A673 (cell line): ENCODE measurements at regions not wholly inside any gene's neighbourhood (a gene's known extent, or its start where the extent isn't known, plus 50 kb on each side); places are given as distances from the start of the nearest gene placed in this dataset.
"Not testable (repeated sequence)": the region's sequence is repeated elsewhere in the genome, so short reads cannot be mapped to it uniquely, and the experiment has no call there.

Experiments
- BruUV-seq: library from RNA; stranded (reverse); fragments of 400-500 nt; replicated peaks from 2 replicates; lab custom pipeline; 2021; lab: Mats Ljungman, UMichigan
- CTCF ChIA-PET: fragments of 300-600 bp; sonication (Branson Sonifier 250); formaldehyde crosslinking; loops from one replicate; lab custom pipeline; 2022; ENCODE audit warnings: antibody characterized with exemption; lab: Charles Lee
- POLR2A ChIA-PET: fragments of 300-600 bp; sonication (Branson Sonifier 250); formaldehyde crosslinking; loops from one replicate; lab custom pipeline; 2022; ENCODE audit warnings: antibody characterized with exemption; ENCODE audit not compliant: low non-redundant PET; lab: Charles Lee
- DNase-seq: peaks from one replicate; pipeline ENCODE4 v3.0.0-alpha.2; 2015; ENCODE audit warnings: low spot score
- H3K27ac ChIP-seq: fragments of 200-600 bp; sonication (generic); 2 replicates; pipeline ENCODE4 v1.5.1; 2016; ENCODE audit warnings: mixed run types, low read depth, mild to moderate bottlenecking, mixed read lengths, antibody characterized with exemption, low read length; ENCODE audit not compliant: poor library complexity, severe bottlenecking
- H3K27me3 ChIP-seq: fragments of 200-600 bp; sonication (generic); replicated peaks from 2 replicates; pipeline ENCODE4 v1.6.1; 2017; ENCODE audit warnings: mixed run types, low read depth, mild to moderate bottlenecking, mixed read lengths, antibody characterized with exemption, low read length; ENCODE audit not compliant: insufficient read depth, poor library complexity
- H3K36me3 ChIP-seq: fragments of 200-600 bp; sonication (generic); 2 replicates; pipeline ENCODE4 v1.6.1; 2016; ENCODE audit warnings: mixed run types, mild to moderate bottlenecking, mixed read lengths, antibody characterized with exemption, low read length; ENCODE audit not compliant: insufficient read depth, poor library complexity, severe bottlenecking
- H3K4me1 ChIP-seq: fragments of 200-600 bp; sonication (generic); 2 replicates; pipeline ENCODE4 v1.6.1; 2017; ENCODE audit warnings: mixed run types, mild to moderate bottlenecking, mixed read lengths, antibody characterized with exemption, low read length; ENCODE audit not compliant: insufficient read depth, poor library complexity, severe bottlenecking
- H3K4me3 ChIP-seq: fragments of 200-600 bp; sonication (generic); 2 replicates; pipeline ENCODE4 v1.5.1; 2016; ENCODE audit warnings: low read depth, mixed run types, mild to moderate bottlenecking, mixed read lengths, low read length; ENCODE audit not compliant: poor library complexity, severe bottlenecking
- H3K9me3 ChIP-seq: fragments of 200-600 bp; sonication (generic); 2 replicates; pipeline ENCODE4 v1.6.1; 2016; ENCODE audit warnings: mixed run types, low read depth, mild to moderate bottlenecking, mixed read lengths, antibody characterized with exemption, low read length; ENCODE audit not compliant: poor library complexity, severe bottlenecking
- intact Hi-C: fragments of 100-400 bp; cut with micrococcal nuclease; formaldehyde crosslinking; loops from one replicate; pipeline ENCODE4 v1.10.0; 2022; ENCODE audit not compliant: unreplicated experiment

DNA sequence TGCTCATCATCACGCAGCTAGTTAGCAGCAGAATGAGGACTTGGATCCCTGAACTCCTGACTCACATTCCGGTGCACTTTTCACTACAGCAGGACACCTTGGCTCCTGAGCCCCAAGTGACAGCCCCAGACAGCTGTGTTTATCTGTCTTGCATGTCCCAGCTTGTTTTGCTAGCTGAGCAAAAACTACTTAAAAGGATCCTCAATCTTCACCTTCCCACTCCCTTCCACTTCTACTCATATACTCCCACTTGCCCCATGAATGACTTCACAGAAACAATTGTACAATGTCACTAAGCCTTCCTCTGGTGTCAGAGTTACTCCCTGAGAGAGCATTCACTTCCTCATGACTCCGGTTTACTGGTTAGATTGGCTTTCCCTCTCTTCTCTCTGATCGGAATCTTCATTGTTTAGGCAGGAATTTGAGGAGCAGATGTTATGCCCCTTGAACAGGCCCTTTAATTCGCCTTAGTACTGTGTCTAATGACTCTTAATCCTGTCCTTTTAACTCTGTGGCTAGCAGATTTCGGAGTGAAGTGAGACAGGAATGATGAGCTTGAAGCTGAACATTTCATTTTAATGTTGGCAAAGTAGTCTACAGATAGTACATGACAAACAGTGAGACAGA lies 587.2 kb upstream of the CHD1 start:
- POLR2A ChIA-PET: not testable (repeated sequence)

DNA sequence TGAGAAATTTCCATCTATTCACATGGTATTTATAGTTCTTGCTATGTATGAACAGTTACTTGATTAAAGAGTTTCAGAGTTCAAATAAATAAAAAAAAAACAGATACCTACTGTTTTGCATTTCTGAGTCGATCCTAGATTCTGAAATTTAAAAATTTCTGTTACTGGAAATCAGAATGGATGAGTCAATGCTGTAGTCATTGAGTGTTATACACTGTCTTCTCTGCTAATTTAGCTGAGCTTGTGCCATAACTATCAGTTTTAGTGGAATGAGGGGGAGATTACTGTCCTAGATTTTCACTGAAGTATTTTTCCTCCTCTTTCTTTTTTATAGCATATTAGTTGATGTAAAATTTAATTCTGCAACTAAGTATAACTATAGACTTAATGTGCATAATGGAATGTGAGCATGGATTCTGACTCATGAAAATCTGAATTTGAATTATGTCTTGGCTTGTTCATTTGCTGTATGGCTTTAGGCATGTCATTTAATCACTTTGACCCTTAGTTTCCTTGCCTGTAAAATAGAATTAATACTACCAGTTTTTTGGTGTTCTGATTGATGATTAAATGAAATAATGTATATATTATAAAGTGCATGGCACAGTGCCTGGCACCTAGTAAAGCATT lies 581.5 kb upstream of the CHD1 start:
- CTCF ChIA-PET, intact Hi-C loops, H3K27me3 ChIP-seq, H3K27ac ChIP-seq, BruUV-seq, H3K36me3 ChIP-seq, H3K4me3 ChIP-seq, H3K4me1 ChIP-seq, DNase-seq, H3K9me3 ChIP-seq, POLR2A ChIA-PET: not testable (repeated sequence)

More for the DNA sequence above, 587.2 kb upstream of the CHD1 start:
- H3K27me3 ChIP-seq, H3K4me3 ChIP-seq, DNase-seq, CTCF ChIA-PET, H3K36me3 ChIP-seq, intact Hi-C loops, H3K27ac ChIP-seq, BruUV-seq, H3K4me1 ChIP-seq, H3K9me3 ChIP-seq: not testable (repeated sequence)

DNA sequence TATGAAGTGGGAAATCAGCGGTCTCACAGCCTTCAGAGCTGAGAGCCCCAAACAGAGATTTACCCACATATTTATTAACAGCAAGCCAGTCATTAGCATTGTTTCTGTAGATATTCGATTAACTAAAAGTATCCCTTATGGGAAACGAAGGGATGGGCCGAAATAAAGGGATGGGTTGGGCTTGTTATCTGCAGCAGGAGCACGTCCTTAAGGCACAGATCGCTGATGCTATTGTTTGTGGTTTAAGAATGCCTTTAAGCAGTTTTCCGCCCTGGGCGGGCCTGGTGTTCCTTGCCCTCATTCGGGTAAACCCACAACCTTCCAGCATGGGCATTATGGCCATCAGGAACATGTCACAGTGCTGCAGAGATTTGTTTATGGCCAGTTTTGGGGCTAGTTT lies 580.3 kb upstream of the CHD1 start:
- H3K27me3 ChIP-seq, CTCF ChIA-PET, H3K4me3 ChIP-seq, DNase-seq, H3K27ac ChIP-seq, BruUV-seq, intact Hi-C loops, POLR2A ChIA-PET, H3K4me1 ChIP-seq, H3K36me3 ChIP-seq, H3K9me3 ChIP-seq: not testable (repeated sequence)

- POLR2A ChIA-PET, H3K4me1 ChIP-seq, H3K36me3 ChIP-seq, intact Hi-C loops, H3K27ac ChIP-seq, DNase-seq, H3K9me3 ChIP-seq, CTCF ChIA-PET, H3K4me3 ChIP-seq, BruUV-seq, H3K27me3 ChIP-seq: not testable (repeated sequence)
Observed at GRCh38 chr5:99495456-99495855, 566.6 kb upstream of the CHD1 start.

DNA sequence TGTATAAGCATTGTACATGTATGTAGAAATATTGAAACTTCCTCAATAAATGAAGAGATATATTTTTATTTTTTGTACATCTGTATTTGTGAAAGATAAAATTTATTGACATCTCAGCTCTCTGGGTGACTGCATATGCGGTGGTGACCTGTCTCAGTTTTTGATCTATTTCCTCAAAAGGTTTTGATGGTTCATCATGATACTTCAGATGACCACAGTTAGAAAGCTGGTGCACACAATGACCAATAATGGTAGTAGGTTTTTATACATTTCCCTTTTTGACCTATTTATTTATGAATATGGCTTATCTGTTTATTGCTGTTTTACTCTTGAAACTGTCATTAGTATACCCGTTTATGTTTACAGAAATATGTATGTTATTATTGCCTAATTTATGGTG lies 549.6 kb upstream of the CHD1 start:
- H3K36me3 ChIP-seq, H3K27me3 ChIP-seq, POLR2A ChIA-PET, CTCF ChIA-PET, intact Hi-C loops, BruUV-seq, DNase-seq, H3K4me1 ChIP-seq, H3K27ac ChIP-seq, H3K4me3 ChIP-seq, H3K9me3 ChIP-seq: not testable (repeated sequence)

- DNase-seq, H3K27me3 ChIP-seq, POLR2A ChIA-PET, H3K4me1 ChIP-seq, H3K4me3 ChIP-seq, intact Hi-C loops, H3K27ac ChIP-seq, BruUV-seq, H3K9me3 ChIP-seq, CTCF ChIA-PET, H3K36me3 ChIP-seq: not testable (repeated sequence)
Observed at GRCh38 chr5:99473328-99473727, 544.5 kb upstream of the CHD1 start.

- BruUV-seq, H3K36me3 ChIP-seq, H3K4me3 ChIP-seq, H3K4me1 ChIP-seq, POLR2A ChIA-PET, H3K27ac ChIP-seq, H3K9me3 ChIP-seq, intact Hi-C loops, H3K27me3 ChIP-seq, CTCF ChIA-PET, DNase-seq: not testable (repeated sequence)
Observed at GRCh38 chr5:99471726-99472125, 542.9 kb upstream of the CHD1 start.
